Keratinocyte (primary cell): ENCODE measurements at regions not wholly inside any gene's neighbourhood (a gene's known extent, or its start where the extent isn't known, plus 50 kb on each side); places are given as distances from the start of the nearest gene placed in this dataset.
A peak's percentile ranks its signal among the peaks of the same experiment; 100 is the strongest.

Experiments used
- DNase-seq: peaks from one replicate; pipeline ENCODE4 v3.0.0-alpha.2; 2011; ENCODE audit warnings: low read depth, missing footprints, low spot score
- FAIRE-seq: peaks from 2 replicates; lab custom pipeline; 2011; peaks lifted over from hg19 to GRCh38; lab: Jason Lieb, UNC
- H2AFZ ChIP-seq: 2 replicates; pipeline ENCODE4 v1.6.0; 2012; ENCODE audit warnings: low read length, control low read depth, inconsistent platforms; ENCODE audit not compliant: control insufficient read depth
- H3K27ac ChIP-seq: 2 replicates; pipeline ENCODE4 v1.5.1; 2011; ENCODE audit warnings: low read length; ENCODE audit not compliant: control insufficient read depth, insufficient read depth
- H3K27me3 ChIP-seq: 3 replicates; pipeline ENCODE4 v1.6.0; 2011; ENCODE audit warnings: low read length; ENCODE audit not compliant: control insufficient read depth, insufficient read depth; ENCODE audit errors: extremely low read depth
- H3K36me3 ChIP-seq, 2 experiments: 2 replicates in 1 of 2; 3 replicates in 1 of 2; pipeline ENCODE4 v1.5.1; 2011; ENCODE audit warnings: low read length in 2 of 2, mild to moderate bottlenecking in 1 of 2; ENCODE audit not compliant: control insufficient read depth in 2 of 2, insufficient read depth in 2 of 2; ENCODE audit errors: extremely low read depth in 1 of 2
- H3K4me1 ChIP-seq: 3 replicates; pipeline ENCODE4 v1.5.1; 2011; ENCODE audit warnings: low read length; ENCODE audit not compliant: control insufficient read depth, insufficient read depth; ENCODE audit errors: extremely low read depth
- H3K4me2 ChIP-seq: 3 replicates; pipeline ENCODE4 v1.6.0; 2011; ENCODE audit warnings: low read depth, low read length; ENCODE audit not compliant: control insufficient read depth, insufficient read depth; ENCODE audit errors: extremely low read depth
- H3K4me3 ChIP-seq, 3 experiments: fragments of 200-600 bp in 1 of 3; sonication (generic) in 1 of 3; 2 replicates in 2 of 3; 3 replicates in 1 of 3; pipeline ENCODE4 v1.5.1; 2011 to 2016; ENCODE audit warnings: low read length in 3 of 3, mild to moderate bottlenecking in 3 of 3, control low read depth in 2 of 3, inconsistent platforms in 1 of 3, low read depth in 1 of 3, mixed read lengths in 1 of 3, mixed run types in 1 of 3, moderate library complexity in 1 of 3; ENCODE audit not compliant: control insufficient read depth in 2 of 3, insufficient read depth in 2 of 3; ENCODE audit errors: extremely low read depth in 1 of 3
- H3K79me2 ChIP-seq: 2 replicates; pipeline ENCODE4 v1.6.0; 2012; ENCODE audit warnings: low read length; ENCODE audit not compliant: control insufficient read depth, insufficient read depth
- H3K9ac ChIP-seq: 3 replicates; pipeline ENCODE4 v1.6.0; 2011; ENCODE audit warnings: low read length; ENCODE audit not compliant: control insufficient read depth, insufficient read depth; ENCODE audit errors: extremely low read depth
- H3K9me1 ChIP-seq: 3 replicates; pipeline ENCODE4 v1.6.0; 2011; ENCODE audit warnings: low read length; ENCODE audit not compliant: control insufficient read depth, insufficient read depth; ENCODE audit errors: extremely low read depth
- H3K9me3 ChIP-seq: 2 replicates; pipeline ENCODE4 v1.5.1; 2012; ENCODE audit warnings: low read depth, low read length; ENCODE audit not compliant: control insufficient read depth
- H4K20me1 ChIP-seq: 3 replicates; pipeline ENCODE4 v1.6.0; 2011; ENCODE audit warnings: low read length; ENCODE audit not compliant: control insufficient read depth, insufficient read depth; ENCODE audit errors: extremely low read depth
- CTCF ChIP-seq, 3 experiments: IDR thresholded peaks in 1 of 3; conservative IDR thresholded peaks in 1 of 3; optimal IDR thresholded peaks in 1 of 3; 2 replicates in 2 of 3; 3 replicates in 1 of 3; pipeline versions ENCODE3 to v1.5.1; 2011; ENCODE audit warnings: low read length in 3 of 3, mild to moderate bottlenecking in 3 of 3, moderate library complexity in 2 of 3, control low read depth in 1 of 3, inconsistent platforms in 1 of 3; ENCODE audit not compliant: insufficient read depth in 2 of 3; ENCODE audit errors: extremely low read depth in 1 of 3
- EZH2 ChIP-seq: IDR thresholded peaks from one replicate; pipeline ENCODE4 v1.6.1; 2012; ENCODE audit warnings: inconsistent platforms, mild to moderate bottlenecking, low read length, moderate library complexity
- dilution Hi-C: fragments of 300-500 bp; cut with MboI; formaldehyde crosslinking; loops from one replicate; pipeline ENCODE4 v1.7.0; 2020; ENCODE audit warnings: low sequenced_read_pairs; ENCODE audit not compliant: extremely low pct_ligation_motif_present

GRCh38 chr2:114049826-114050225 lies 159.9 kb downstream of the ACTR3 start:
- peak; percentile 93 for DNase-seq
- peak overlapping the region; percentile 35 for H3K4me2 ChIP-seq

GRCh38 chr2:114056294-114057143 lies 166.6 kb downstream of the ACTR3 start:
- dilution Hi-C loops, result no loop called here
- TF ChIP-seq EZH2 (no peak), CTCF (optimal IDR thresholded peaks at IDR 0.05 in 1 of 3, IDR thresholded peaks at IDR 0.05 in 1 of 3, conservative IDR thresholded peaks at IDR 0.05 in 1 of 3; ENCODE audit: extremely low read depth in 1 of 3, insufficient read depth in 2 of 3, low read length in 3 of 3) (no peak)
- DNase-seq, result no peak
- Histone ChIP-seq H3K4me2 (no peak overlapping the region), H3K79me2 (no peaks in the 10 kb centered on the region), H3K4me1 (no peaks in the 10 kb centered on the region), H3K9me1 (no peaks in the 10 kb centered on the region), H4K20me1 (no peaks in the 10 kb centered on the region), H3K9ac (no peak overlapping the region), H2AFZ (no peak overlapping the region), H3K4me3 (no peak overlapping the region), H3K36me3 (no peaks in the 10 kb centered on the region), H3K9me3 (no peaks in the 10 kb centered on the region), H3K27me3 (no peaks in the 10 kb centered on the region), H3K27ac (no peak overlapping the region)
- FAIRE-seq, result no peak

More at GRCh38 chr2:114049826-114050225, 159.9 kb downstream of the ACTR3 start:
- Histone ChIP-seq H3K9me3 (no peaks in the 10 kb centered on the region), H3K79me2 (no peaks in the 10 kb centered on the region), H3K9me1 (no peaks in the 10 kb centered on the region), H3K27ac (peak overlapping the region; percentile 83), H3K9ac (no peak overlapping the region), H3K4me1 (peaks cover 15% of the 10 kb centered on the region), H2AFZ (no peak overlapping the region), H3K4me3 (no peak overlapping the region), H4K20me1 (no peaks in the 10 kb centered on the region), H3K27me3 (no peaks in the 10 kb centered on the region), H3K36me3 (no peaks in the 10 kb centered on the region)
- peak; percentile 78 for FAIRE-seq
- TF ChIP-seq EZH2, result no peak
- TF ChIP-seq CTCF (optimal IDR thresholded peaks at IDR 0.05 in 1 of 3, IDR thresholded peaks at IDR 0.05 in 1 of 3, conservative IDR thresholded peaks at IDR 0.05 in 1 of 3; ENCODE audit: extremely low read depth in 1 of 3, insufficient read depth in 2 of 3, low read length in 3 of 3), result no peak
- dilution Hi-C loops, result no loop called here
